GM23248 (cell line): ENCODE measurements at regions not wholly inside any gene's neighbourhood (a gene's known extent, or its start where the extent isn't known, plus 50 kb on each side); places are given as distances from the start of the nearest gene placed in this dataset.

Experiments used
- DNase-seq: peaks from one replicate; pipeline ENCODE4 v3.0.0-alpha.2; 2015
- H2AFZ ChIP-seq: fragments of 200-600 bp; sonication (generic); 2 replicates; pipeline ENCODE4 v1.6.1; 2016; ENCODE audit warnings: antibody characterized with exemption
- H3F3A ChIP-seq: fragments of 200-600 bp; sonication (generic); 2 replicates; pipeline ENCODE4 v1.6.1; 2016; ENCODE audit warnings: mild to moderate bottlenecking, antibody characterized with exemption, mixed run types; ENCODE audit not compliant: insufficient read depth
- H3K27ac ChIP-seq: fragments of 200-600 bp; sonication (generic); 2 replicates; pipeline ENCODE4 v1.5.1; 2016; ENCODE audit warnings: mild to moderate bottlenecking
- H3K27me3 ChIP-seq: fragments of 200-600 bp; sonication (generic); replicated peaks from 2 replicates; pipeline ENCODE4 v1.6.1; 2016; ENCODE audit warnings: mild to moderate bottlenecking; ENCODE audit not compliant: insufficient read depth
- H3K36me3 ChIP-seq: fragments of 200-600 bp; sonication (generic); 2 replicates; pipeline ENCODE4 v1.6.1; 2016; ENCODE audit warnings: low read depth, mild to moderate bottlenecking
- H3K4me1 ChIP-seq: fragments of 200-600 bp; sonication (generic); 2 replicates; pipeline ENCODE4 v1.6.1; 2016; ENCODE audit warnings: mild to moderate bottlenecking; ENCODE audit not compliant: insufficient read depth
- H3K4me2 ChIP-seq: fragments of 200-600 bp; sonication (generic); one replicate; pipeline ENCODE4 v1.6.1; 2016; ENCODE audit warnings: mild to moderate bottlenecking; ENCODE audit not compliant: unreplicated experiment
- H3K4me3 ChIP-seq: fragments of 200-600 bp; sonication (generic); 2 replicates; pipeline ENCODE4 v1.5.1; 2016; ENCODE audit warnings: mild to moderate bottlenecking
- H3K79me2 ChIP-seq: fragments of 200-600 bp; sonication (generic); 2 replicates; pipeline ENCODE4 v1.6.1; 2016; ENCODE audit warnings: mild to moderate bottlenecking; ENCODE audit not compliant: insufficient read depth
- H3K9ac ChIP-seq: fragments of 200-600 bp; sonication (generic); 2 replicates; pipeline ENCODE4 v1.6.1; 2016; ENCODE audit warnings: mild to moderate bottlenecking
- H3K9me2 ChIP-seq: fragments of 200-600 bp; sonication (generic); 2 replicates; pipeline ENCODE4 v1.6.1; 2016; ENCODE audit warnings: mixed run types, mild to moderate bottlenecking, moderate library complexity; ENCODE audit not compliant: insufficient read depth
- H3K9me3 ChIP-seq: fragments of 200-600 bp; sonication (generic); one replicate; pipeline ENCODE4 v1.6.1; 2017; ENCODE audit warnings: low read depth
- H4K20me1 ChIP-seq: fragments of 200-600 bp; sonication (generic); 2 replicates; pipeline ENCODE4 v1.6.0; 2016; ENCODE audit not compliant: insufficient read depth
- EZH2 ChIP-seq: fragments of 200-600 bp; sonication (generic); IDR thresholded peaks from 2 replicates; pipeline ENCODE4 v1.6.1; 2018; ENCODE audit warnings: antibody characterized with exemption, mild to moderate bottlenecking; ENCODE audit not compliant: insufficient read depth, poor library complexity, severe bottlenecking
- EZH2phosphoT487 ChIP-seq: fragments of 200-600 bp; sonication (generic); IDR thresholded peaks from 2 replicates; pipeline ENCODE4 v1.6.1; 2018; ENCODE audit warnings: antibody characterized with exemption, moderate library complexity, mild to moderate bottlenecking, low read depth; ENCODE audit not compliant: insufficient read depth
- WGBS, 2 experiments: methylation state at CpG; one replicate each; pipeline ENCODE4 v1.1.6; 2015 to 2017; ENCODE audit warnings: low lambda C conversion rate in 2 of 2, low coverage in 1 of 2; ENCODE audit errors: missing lambda C conversion rate in 2 of 2; 5-methylcytosine and 5-hydroxymethylcytosine counted together
- in situ Hi-C: fragments of 300-500 bp; cut with MboI; formaldehyde crosslinking; loops from 2 replicates; pipeline ENCODE4 v1.15.0; 2020

- no peak overlapping the region for H3K9ac ChIP-seq
- H3K79me2 ChIP-seq: no peaks in the 10 kb centered on the region
- in situ Hi-C loops: no loop called here
- no peaks in the 10 kb centered on the region for H3K9me2 ChIP-seq
- no peaks in the 10 kb centered on the region; the same call in 1 of the 2 replicates for H3K27me3 ChIP-seq
- no peaks in the 10 kb centered on the region for H3F3A ChIP-seq
- DNase-seq: no peak
- TF ChIP-seq EZH2phosphoT487 (no peak), EZH2 (no peak)
- no peak overlapping the region for H3K4me3 ChIP-seq
- H2AFZ ChIP-seq: no peak overlapping the region
- no peaks in the 10 kb centered on the region for H3K4me1 ChIP-seq
- H3K9me3 ChIP-seq: no peaks in the 10 kb centered on the region
- no peaks in the 10 kb centered on the region for H4K20me1 ChIP-seq
- WGBS, 2 experiments: 44 to 47% methylated on average over 3 of the region's 3 CpGs
- H3K27ac ChIP-seq: no peak overlapping the region
- H3K4me2 ChIP-seq: no peak overlapping the region
- H3K36me3 ChIP-seq: no peaks in the 10 kb centered on the region
Observed at GRCh38 chr20:48422242-48422960, 405.4 kb downstream of the PREX1 start.

DNA sequence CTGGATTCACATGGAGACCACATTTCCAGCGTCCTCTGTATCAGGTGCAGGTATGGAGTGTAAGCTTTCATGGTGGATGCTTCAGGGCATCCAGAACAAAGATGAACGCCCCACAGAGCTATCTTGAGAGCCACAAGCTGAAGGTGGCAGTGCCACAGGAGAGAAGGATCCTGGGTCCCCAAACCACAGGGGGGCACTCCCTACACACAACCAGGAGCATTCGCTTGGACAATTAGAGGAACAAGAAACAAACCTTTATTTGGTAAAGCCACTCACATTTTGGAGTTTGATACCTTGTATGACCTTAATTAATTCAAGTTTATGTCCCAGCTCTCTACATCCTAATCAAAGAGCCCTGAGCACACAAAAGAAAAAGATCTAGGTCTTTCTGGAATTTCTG is 406.3 kb downstream of the PREX1 start:
- H4K20me1 ChIP-seq: no peaks in the 10 kb centered on the region
- no peaks in the 10 kb centered on the region for H3K4me1 ChIP-seq
- H3K36me3 ChIP-seq: no peaks in the 10 kb centered on the region
- H3F3A ChIP-seq: no peaks in the 10 kb centered on the region
- in situ Hi-C loops: no loop called here
- DNase-seq: no peak
- no peaks in the 10 kb centered on the region for H3K79me2 ChIP-seq
- H3K9ac ChIP-seq: no peak overlapping the region
- TF ChIP-seq EZH2phosphoT487 (no peak), EZH2 (no peak)
- no peaks in the 10 kb centered on the region for H3K9me3 ChIP-seq
- no peaks in the 10 kb centered on the region for H3K9me2 ChIP-seq
- 17 to 27% methylated on average over 3 of the region's 3 CpGs for WGBS, 2 experiments
- no peak overlapping the region for H3K4me3 ChIP-seq
- no peak overlapping the region for H2AFZ ChIP-seq
- no peak overlapping the region for H3K4me2 ChIP-seq
- no peak overlapping the region for H3K27ac ChIP-seq
- H3K27me3 ChIP-seq: no peaks in the 10 kb centered on the region; the same call in 1 of the 2 replicates

- H3K36me3 ChIP-seq: no peaks in the 10 kb centered on the region
- WGBS, 2 experiments: 55 to 64% methylated on average over 4 of the region's 4 CpGs
- in situ Hi-C loops: no loop called here
- H3K27me3 ChIP-seq: no peaks in the 10 kb centered on the region
- H3K4me2 ChIP-seq: no peak overlapping the region
- no peaks in the 10 kb centered on the region for H3K9me3 ChIP-seq
- no peak overlapping the region for H2AFZ ChIP-seq
- no peaks in the 10 kb centered on the region for H3F3A ChIP-seq
- TF ChIP-seq EZH2phosphoT487: no peak
- TF ChIP-seq EZH2: no peak
- no peaks in the 10 kb centered on the region for H3K9me2 ChIP-seq
- H3K27ac ChIP-seq: no peak overlapping the region
- H4K20me1 ChIP-seq: no peaks in the 10 kb centered on the region
- no peaks in the 10 kb centered on the region for H3K4me1 ChIP-seq
- no peak overlapping the region for H3K4me3 ChIP-seq
- no peak overlapping the region for H3K9ac ChIP-seq
- no peaks in the 10 kb centered on the region for H3K79me2 ChIP-seq
- DNase-seq: no peak
Observed at GRCh38 chr20:48420176-48420575, 407.6 kb downstream of the PREX1 start.

DNA sequence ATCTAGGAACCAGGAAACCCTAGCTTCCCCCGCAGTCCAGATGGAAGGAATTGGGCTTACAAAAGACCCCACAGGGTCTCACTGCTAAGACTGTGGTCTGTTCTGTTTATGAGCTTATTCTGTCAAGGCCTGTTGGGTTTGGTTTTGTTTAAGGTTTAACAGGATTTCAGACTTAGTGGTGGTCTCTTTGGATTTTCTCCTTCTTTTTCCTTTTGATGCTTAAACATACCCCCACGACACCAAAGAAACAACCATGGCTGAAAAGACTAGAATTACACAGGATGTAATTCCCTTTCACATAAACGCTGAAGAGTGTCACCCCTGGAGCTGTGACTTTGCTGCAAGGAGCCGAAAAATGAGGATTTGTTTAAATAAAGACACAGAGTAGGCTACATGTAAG is 408.6 kb downstream of the PREX1 start:
- Histone ChIP-seq H3K4me1 (no peaks in the 10 kb centered on the region), H3K27ac (no peak overlapping the region), H3K9me2 (no peaks in the 10 kb centered on the region), H3K9me3 (no peaks in the 10 kb centered on the region), H3K27me3 (no peaks in the 10 kb centered on the region), H3K36me3 (no peaks in the 10 kb centered on the region), H3K79me2 (no peaks in the 10 kb centered on the region), H3F3A (no peaks in the 10 kb centered on the region), H3K4me2 (no peak overlapping the region), H4K20me1 (no peaks in the 10 kb centered on the region), H3K9ac (no peak overlapping the region), H2AFZ (no peak overlapping the region), H3K4me3 (no peak overlapping the region)
- in situ Hi-C loops: no loop called here
- TF ChIP-seq EZH2phosphoT487 (no peak), EZH2 (no peak)
- DNase-seq: no peak
- WGBS, 2 experiments: 30 to 35% methylated on average over 4 of the region's 4 CpGs
